Peyer's patch (tissue), 4 donors: ENCODE measurements at regions not wholly inside any gene's neighbourhood (a gene's known extent, or its start where the extent isn't known, plus 50 kb on each side); places are given as distances from the start of the nearest gene placed in this dataset.

Experiments used
- POLR2A ChIP-seq, 2 donors: fragments of 450-650 bp; IDR thresholded peaks; one replicate each; pipeline ENCODE4 v1.5.1; 2017; ENCODE audit warnings: antibody characterized with exemption in 2 of 2, mild to moderate bottlenecking in 2 of 2, moderate library complexity in 2 of 2
- TF ChIP-seq, protein P1 (sequence below), 6 experiments: fragments of 450-650 bp in 4 of 6; fragments of 200-600 bp in 2 of 6; sonication (generic) in 1 of 6; IDR thresholded peaks; one replicate each; pipeline ENCODE4 v1.5.1; 2017 to 2019; ENCODE audit warnings: antibody characterized with exemption in 6 of 6, mild to moderate bottlenecking in 3 of 6, moderate library complexity in 1 of 6

DNA sequence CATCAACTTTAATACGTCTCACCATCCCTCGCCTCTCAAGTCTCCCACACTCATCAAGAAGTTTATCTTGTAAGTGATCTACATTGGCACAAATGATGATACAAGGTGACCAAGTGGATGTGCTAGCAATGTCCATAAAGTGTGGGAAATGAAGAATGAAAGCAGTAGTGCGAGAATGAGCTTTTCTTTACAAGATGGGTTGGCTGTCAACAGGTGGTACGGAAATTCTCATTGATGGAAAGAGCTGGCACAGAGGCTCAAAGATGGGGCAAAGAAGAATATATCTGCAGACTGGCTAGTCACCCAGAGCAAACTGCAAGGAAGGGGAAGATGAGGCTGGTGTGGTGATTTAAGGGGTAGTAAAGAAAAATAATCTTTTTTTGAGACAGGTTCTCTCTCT lies 640.8 kb downstream of the MAT2B start:
- TF ChIP-seq, protein P1, sequence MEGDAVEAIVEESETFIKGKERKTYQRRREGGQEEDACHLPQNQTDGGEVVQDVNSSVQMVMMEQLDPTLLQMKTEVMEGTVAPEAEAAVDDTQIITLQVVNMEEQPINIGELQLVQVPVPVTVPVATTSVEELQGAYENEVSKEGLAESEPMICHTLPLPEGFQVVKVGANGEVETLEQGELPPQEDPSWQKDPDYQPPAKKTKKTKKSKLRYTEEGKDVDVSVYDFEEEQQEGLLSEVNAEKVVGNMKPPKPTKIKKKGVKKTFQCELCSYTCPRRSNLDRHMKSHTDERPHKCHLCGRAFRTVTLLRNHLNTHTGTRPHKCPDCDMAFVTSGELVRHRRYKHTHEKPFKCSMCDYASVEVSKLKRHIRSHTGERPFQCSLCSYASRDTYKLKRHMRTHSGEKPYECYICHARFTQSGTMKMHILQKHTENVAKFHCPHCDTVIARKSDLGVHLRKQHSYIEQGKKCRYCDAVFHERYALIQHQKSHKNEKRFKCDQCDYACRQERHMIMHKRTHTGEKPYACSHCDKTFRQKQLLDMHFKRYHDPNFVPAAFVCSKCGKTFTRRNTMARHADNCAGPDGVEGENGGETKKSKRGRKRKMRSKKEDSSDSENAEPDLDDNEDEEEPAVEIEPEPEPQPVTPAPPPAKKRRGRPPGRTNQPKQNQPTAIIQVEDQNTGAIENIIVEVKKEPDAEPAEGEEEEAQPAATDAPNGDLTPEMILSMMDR (IDR thresholded peaks at IDR 0.05), result no peak
- TF ChIP-seq POLR2A (IDR thresholded peaks at IDR 0.05), result no peak
